H9 (cell line): ENCODE measurements at regions not wholly inside any gene's neighbourhood (a gene's known extent, or its start where the extent isn't known, plus 50 kb on each side); places are given as distances from the start of the nearest gene placed in this dataset.

Experiments
- DNase-seq: peaks from one replicate; pipeline ENCODE4 v3.0.0-alpha.2; 2017
- H2AFZ ChIP-seq: one replicate; pipeline ENCODE4 v1.6.1; 2013; ENCODE audit warnings: mild to moderate bottlenecking, low read length, control low read depth, moderate library complexity
- H2AK5ac ChIP-seq: 2 replicates; pipeline ENCODE4 v1.6.1; 2013; ENCODE audit warnings: low read length, control low read depth, mixed read lengths; ENCODE audit not compliant: insufficient read length
- H2BK120ac ChIP-seq: one replicate; pipeline ENCODE4 v1.6.1; 2013; ENCODE audit warnings: low read depth, mild to moderate bottlenecking, low read length, control low read depth, inconsistent platforms; ENCODE audit not compliant: poor library complexity, severe bottlenecking
- H2BK12ac ChIP-seq: 2 replicates; pipeline ENCODE4 v1.6.1; 2013; ENCODE audit warnings: low read length, control low read depth, mixed read lengths, low read depth; ENCODE audit not compliant: insufficient read length
- H2BK15ac ChIP-seq: 2 replicates; pipeline ENCODE4 v1.6.1; 2013; ENCODE audit warnings: low read depth, low read length, control low read depth
- H2BK20ac ChIP-seq: one replicate; pipeline ENCODE4 v1.6.1; 2013; ENCODE audit warnings: low read depth, mild to moderate bottlenecking, low read length, control low read depth, inconsistent platforms; ENCODE audit not compliant: poor library complexity, severe bottlenecking
- H2BK5ac ChIP-seq: 2 replicates; pipeline ENCODE4 v1.6.1; 2013; ENCODE audit warnings: low read length, control low read depth, mixed read lengths; ENCODE audit not compliant: insufficient read length
- H3K14ac ChIP-seq: 2 replicates; pipeline ENCODE4 v1.6.1; 2013; ENCODE audit warnings: low read length, control low read depth; ENCODE audit not compliant: insufficient read depth
- H3K18ac ChIP-seq: 2 replicates; pipeline ENCODE4 v1.6.1; 2013; ENCODE audit warnings: low read depth, mild to moderate bottlenecking, mixed read lengths, low read length, control low read depth; ENCODE audit not compliant: insufficient read length
- H3K23ac ChIP-seq: 2 replicates; pipeline ENCODE4 v1.6.1; 2013; ENCODE audit warnings: low read length, control low read depth, mixed read lengths, low read depth; ENCODE audit not compliant: insufficient read length
- H3K23me2 ChIP-seq: 2 replicates; pipeline ENCODE4 v1.6.1; 2013; ENCODE audit warnings: low read depth, mild to moderate bottlenecking, mixed read lengths, low read length, control low read depth; ENCODE audit not compliant: insufficient read length, poor library complexity, severe bottlenecking
- H3K27ac ChIP-seq: 2 replicates; pipeline ENCODE4 v1.5.1; 2013; ENCODE audit warnings: low read length, control low read depth, mixed read lengths, low read depth; ENCODE audit not compliant: insufficient read length
- H3K27me3 ChIP-seq: 2 replicates; pipeline ENCODE4 v1.6.1; 2013; ENCODE audit warnings: low read length, control low read depth, inconsistent platforms; ENCODE audit not compliant: insufficient read depth
- H3K4ac ChIP-seq: 2 replicates; pipeline ENCODE4 v1.6.1; 2013; ENCODE audit warnings: low read depth, mild to moderate bottlenecking, control low read depth, inconsistent platforms, low read length, moderate library complexity
- H3K4me1 ChIP-seq: 2 replicates; pipeline ENCODE4 v1.6.1; 2013; ENCODE audit warnings: low read length, control low read depth, inconsistent platforms; ENCODE audit not compliant: insufficient read depth
- H3K4me2 ChIP-seq: 2 replicates; pipeline ENCODE4 v1.6.1; 2013; ENCODE audit warnings: low read length, control low read depth, mixed read lengths; ENCODE audit not compliant: insufficient read length, insufficient read depth
- H3K56ac ChIP-seq: 2 replicates; pipeline ENCODE4 v1.6.1; 2013; ENCODE audit warnings: low read depth, mild to moderate bottlenecking, mixed read lengths, low read length, control low read depth; ENCODE audit not compliant: insufficient read length
- H3K79me1 ChIP-seq: 2 replicates; pipeline ENCODE4 v1.6.1; 2013; ENCODE audit warnings: low read depth, mild to moderate bottlenecking, moderate library complexity, low read length, control low read depth, inconsistent platforms; ENCODE audit not compliant: insufficient read depth, poor library complexity, severe bottlenecking
- H3K79me2 ChIP-seq: 2 replicates; pipeline ENCODE4 v1.6.1; 2013; ENCODE audit warnings: low read length, control low read depth, inconsistent platforms; ENCODE audit not compliant: insufficient read depth
- H3K9ac ChIP-seq: 2 replicates; pipeline ENCODE4 v1.6.1; 2013; ENCODE audit warnings: low read length, control low read depth, mixed read lengths; ENCODE audit not compliant: insufficient read length; ENCODE audit errors: extremely low read depth
- H3K9me3 ChIP-seq: one replicate; pipeline ENCODE4 v1.6.1; 2013; ENCODE audit warnings: low read depth, low read length, inconsistent platforms; ENCODE audit not compliant: control insufficient read depth
- H3T11ph ChIP-seq: one replicate; pipeline ENCODE4 v1.6.1; 2013; ENCODE audit warnings: mild to moderate bottlenecking, low read length, control low read depth, inconsistent platforms
- H4K20me1 ChIP-seq: one replicate; pipeline ENCODE4 v1.6.1; 2013; ENCODE audit not compliant: control insufficient read depth, insufficient read length, insufficient read depth
- H4K5ac ChIP-seq: 2 replicates; pipeline ENCODE4 v1.6.1; 2013; ENCODE audit warnings: low read depth, mild to moderate bottlenecking, mixed read lengths, low read length, control low read depth; ENCODE audit not compliant: insufficient read length
- H4K8ac ChIP-seq: replicated peaks from 2 replicates; pipeline ENCODE4 v1.6.1; 2013; ENCODE audit warnings: low read length, control low read depth, mixed read lengths, low read depth; ENCODE audit not compliant: insufficient read length
- H4K91ac ChIP-seq: 2 replicates; pipeline ENCODE4 v1.6.1; 2013; ENCODE audit warnings: low read depth, mild to moderate bottlenecking, moderate library complexity, mixed read lengths, low read length, control low read depth; ENCODE audit not compliant: insufficient read length
- H3K27ac Mint-ChIP-seq, 3 experiments: 2 replicates in 2 of 3; 3 replicates in 1 of 3; pipeline ENCODE4 v1.8.0; 2020 to 2021; ENCODE audit warnings: mixed read lengths in 3 of 3, mild to moderate bottlenecking in 1 of 3, moderate library complexity in 1 of 3
- H3K27me3 Mint-ChIP-seq: 2 replicates; pipeline ENCODE4 v1.8.0; 2021; ENCODE audit warnings: low read depth, mild to moderate bottlenecking, moderate library complexity, mixed read lengths
- H3K36me3 Mint-ChIP-seq, 3 experiments: 2 replicates in 2 of 3; 3 replicates in 1 of 3; pipeline ENCODE4 v1.8.0; 2020 to 2021; ENCODE audit warnings: low read depth in 3 of 3, mixed read lengths in 3 of 3; ENCODE audit not compliant: insufficient read depth in 1 of 3
- H3K4me1 Mint-ChIP-seq, 2 experiments: 2 replicates each; pipeline ENCODE4 v1.8.0; 2020; ENCODE audit warnings: mixed read lengths in 2 of 2
- H3K4me3 Mint-ChIP-seq, 2 experiments: 2 replicates in 1 of 2; 3 replicates in 1 of 2; pipeline ENCODE4 v1.8.0; 2020 to 2021; ENCODE audit warnings: mild to moderate bottlenecking in 2 of 2, mixed read lengths in 2 of 2, moderate library complexity in 1 of 2
- H3K9me3 Mint-ChIP-seq, 2 experiments: 2 replicates in 1 of 2; 3 replicates in 1 of 2; pipeline ENCODE4 v1.8.0; 2020; ENCODE audit warnings: mild to moderate bottlenecking in 2 of 2, mixed read lengths in 2 of 2, moderate library complexity in 1 of 2
- CTCF ChIP-seq: fragments of 200-600 bp; sonication (generic); conservative IDR thresholded peaks from 3 replicates; pipeline ENCODE4 v1.8.0; 2021; ENCODE audit warnings: antibody characterized with exemption, mild to moderate bottlenecking
- WGBS: extraction: QIAGEN DNeasy Blood & Tissue Kit; methylation state at CpG from one replicate; pipeline ENCODE4 v1.1.7; 2013; ENCODE audit warnings: missing lambda C conversion rate, low lambda C conversion rate, mixed read lengths; ENCODE audit not compliant: insufficient read length; ENCODE audit errors: extremely low coverage; 5-methylcytosine and 5-hydroxymethylcytosine counted together

GRCh38 chr9:111272581-111272980, 57.4 kb downstream of the OR2K2 start:
- Mint-ChIP-seq H3K4me3 (no peak overlapping the region), H3K4me1 (peaks cover 8 to 9% of the 10 kb centered on the region in 2 experiments), H3K9me3 (peaks cover under 1% of the 10 kb centered on the region in 2 experiments; a peak in 3 of 5 replicates), H3K36me3 (peaks cover 0 to under 1% (median 0%) of the 10 kb centered on the region in 3 experiments; a peak in 2 of 7 replicates), H3K27me3 (no peaks in the 10 kb centered on the region), H3K27ac (no peak overlapping the region)
- Histone ChIP-seq H2AK5ac (no peak overlapping the region), H3K14ac (no peak overlapping the region), H3K27me3 (no peaks in the 10 kb centered on the region), H3K79me1 (no peaks in the 10 kb centered on the region), H2BK120ac (no peak overlapping the region), H3K27ac (no peak overlapping the region), H3K18ac (no peak overlapping the region), H3K4me1 (no peaks in the 10 kb centered on the region), H3K23ac (no peak overlapping the region), H2BK5ac (no peak overlapping the region), H2BK20ac (no peak overlapping the region), H3K9me3 (no peaks in the 10 kb centered on the region), H3K56ac (no peak overlapping the region), H4K20me1 (no peaks in the 10 kb centered on the region), H2BK12ac (no peak overlapping the region), H4K5ac (no peak overlapping the region), H2AFZ (no peak overlapping the region), H3K9ac (no peak overlapping the region), H3K23me2 (no peaks in the 10 kb centered on the region), H4K91ac (no peak overlapping the region), H2BK15ac (no peak overlapping the region), H3T11ph (no peak overlapping the region), H3K79me2 (no peaks in the 10 kb centered on the region), H4K8ac (no peak overlapping the region), H3K4ac (no peak overlapping the region), H3K4me2 (no peak overlapping the region)
- no CpG with 5 or more reads among the region's 4 CpGs for WGBS
- TF ChIP-seq CTCF: no peak
- no peak for DNase-seq
